ENCODE measurements at regions not wholly inside any gene's neighbourhood (a gene's known extent, or its start where the extent isn't known, plus 50 kb on each side); places are given as distances from the start of the nearest gene placed in this dataset.

DNA sequence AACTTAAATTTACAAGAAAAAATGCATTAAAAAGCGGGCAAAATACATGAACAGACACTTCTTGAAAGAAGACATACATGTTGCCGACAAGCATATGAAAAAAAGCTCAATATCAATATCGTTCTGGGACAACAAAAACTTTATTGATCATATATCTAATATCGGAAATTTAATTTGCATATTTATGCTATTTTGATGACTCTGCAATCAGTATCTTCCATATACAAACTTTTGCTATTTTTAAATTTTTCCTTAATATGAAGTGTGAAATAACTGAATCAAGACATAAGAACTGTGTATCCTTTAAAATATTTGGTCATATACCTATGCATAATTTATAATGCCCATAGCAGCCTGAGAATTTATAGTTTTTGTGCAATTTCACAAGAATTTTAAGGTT is 224.6 kb downstream of the ALX1 start:
- TF ChIP-seq ZNF384 (IDR thresholded peaks at IDR 0.05) (no peak), LEF1 (IDR thresholded peaks at IDR 0.05; ENCODE audit: borderline replicate concordance) (no peak), SP1 (IDR thresholded peaks at IDR 0.05) (no peak), BHLHE40 (IDR thresholded peaks at IDR 0.05; ENCODE audit: borderline replicate concordance) (no peak), SUZ12 (IDR thresholded peaks at IDR 0.05) (no peak), TARDBP (IDR thresholded peaks at IDR 0.05) (no peak), FOXM1 (IDR thresholded peaks at IDR 0.05; ENCODE audit: borderline replicate concordance) (no peak), FOXA1 (IDR thresholded peaks at IDR 0.05) (no peak), HDGF (IDR thresholded peaks at IDR 0.05; ENCODE audit: borderline replicate concordance) (no peak), ELF4 (IDR thresholded peaks at IDR 0.05) (no peak)
- TF ChIP-seq, protein P1, sequence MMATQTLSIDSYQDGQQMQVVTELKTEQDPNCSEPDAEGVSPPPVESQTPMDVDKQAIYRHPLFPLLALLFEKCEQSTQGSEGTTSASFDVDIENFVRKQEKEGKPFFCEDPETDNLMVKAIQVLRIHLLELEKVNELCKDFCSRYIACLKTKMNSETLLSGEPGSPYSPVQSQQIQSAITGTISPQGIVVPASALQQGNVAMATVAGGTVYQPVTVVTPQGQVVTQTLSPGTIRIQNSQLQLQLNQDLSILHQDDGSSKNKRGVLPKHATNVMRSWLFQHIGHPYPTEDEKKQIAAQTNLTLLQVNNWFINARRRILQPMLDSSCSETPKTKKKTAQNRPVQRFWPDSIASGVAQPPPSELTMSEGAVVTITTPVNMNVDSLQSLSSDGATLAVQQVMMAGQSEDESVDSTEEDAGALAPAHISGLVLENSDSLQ (IDR thresholded peaks at IDR 0.05): no peak
